ENCODE measurements at regions not wholly inside any gene's neighbourhood (a gene's known extent, or its start where the extent isn't known, plus 50 kb on each side); places are given as distances from the start of the nearest gene placed in this dataset.

DNA sequence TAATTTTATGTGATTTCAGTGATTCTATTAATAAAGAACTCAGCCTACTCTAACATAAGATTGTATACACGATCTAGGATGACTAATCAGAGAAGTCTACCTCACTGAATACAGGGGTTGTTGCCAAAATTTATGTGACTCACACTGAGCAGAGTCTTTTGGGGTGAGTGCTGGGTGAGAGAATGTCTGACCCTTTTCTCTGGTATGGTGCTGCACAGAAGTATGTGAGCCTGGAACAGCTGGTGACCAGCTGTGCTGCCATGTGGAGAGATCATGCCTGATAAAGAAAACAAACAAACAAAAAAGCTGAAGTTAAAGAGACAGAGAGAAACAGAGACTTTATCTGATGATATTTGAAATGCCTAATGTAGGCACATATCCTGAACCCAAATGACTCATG, 618.1 kb upstream of the GRIA3 start:
- TF ChIP-seq, protein P1, sequence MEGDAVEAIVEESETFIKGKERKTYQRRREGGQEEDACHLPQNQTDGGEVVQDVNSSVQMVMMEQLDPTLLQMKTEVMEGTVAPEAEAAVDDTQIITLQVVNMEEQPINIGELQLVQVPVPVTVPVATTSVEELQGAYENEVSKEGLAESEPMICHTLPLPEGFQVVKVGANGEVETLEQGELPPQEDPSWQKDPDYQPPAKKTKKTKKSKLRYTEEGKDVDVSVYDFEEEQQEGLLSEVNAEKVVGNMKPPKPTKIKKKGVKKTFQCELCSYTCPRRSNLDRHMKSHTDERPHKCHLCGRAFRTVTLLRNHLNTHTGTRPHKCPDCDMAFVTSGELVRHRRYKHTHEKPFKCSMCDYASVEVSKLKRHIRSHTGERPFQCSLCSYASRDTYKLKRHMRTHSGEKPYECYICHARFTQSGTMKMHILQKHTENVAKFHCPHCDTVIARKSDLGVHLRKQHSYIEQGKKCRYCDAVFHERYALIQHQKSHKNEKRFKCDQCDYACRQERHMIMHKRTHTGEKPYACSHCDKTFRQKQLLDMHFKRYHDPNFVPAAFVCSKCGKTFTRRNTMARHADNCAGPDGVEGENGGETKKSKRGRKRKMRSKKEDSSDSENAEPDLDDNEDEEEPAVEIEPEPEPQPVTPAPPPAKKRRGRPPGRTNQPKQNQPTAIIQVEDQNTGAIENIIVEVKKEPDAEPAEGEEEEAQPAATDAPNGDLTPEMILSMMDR (IDR thresholded peaks at IDR 0.05; ENCODE audit: poor library complexity), result no peak
- TF ChIP-seq EZH2 (IDR thresholded peaks at IDR 0.05; ENCODE audit: borderline replicate concordance) (no peak), EZH2phosphoT487 (IDR thresholded peaks at IDR 0.05; ENCODE audit: low read depth, severe bottlenecking, unreplicated experiment) (no peak)
- 31% methylated on average over 1 of the region's 1 CpG for WGBS (ENCODE audit: low lambda C conversion rate, missing lambda C conversion rate)
- Histone ChIP-seq H3K36me3 (replicated peaks; ENCODE audit: insufficient read depth, low read depth) (no peaks in the 10 kb centered on the region), H3K4me2 (no peak overlapping the region), H3K4me3 (no peak overlapping the region), H3K4me1 (ENCODE audit: insufficient read depth) (no peaks in the 10 kb centered on the region), H3K9me3 (ENCODE audit: low read depth) (no peaks in the 10 kb centered on the region), H2AFZ (no peak overlapping the region), H3K79me2 (no peaks in the 10 kb centered on the region), H3K27ac (no peak overlapping the region), H3K9me2 (replicated peaks; ENCODE audit: insufficient read depth) (no peaks in the 10 kb centered on the region), H3K27me3 (no peaks in the 10 kb centered on the region), H4K20me1 (ENCODE audit: insufficient read depth, poor library complexity, severe bottlenecking) (no peaks in the 10 kb centered on the region)
- DNase-seq (ENCODE audit: low spot score), result peak; percentile 18

GRCh38 chrX:122566401-122566800, 617.7 kb upstream of the GRIA3 start:
- Histone ChIP-seq H3K4me2 (no peak overlapping the region), H2AFZ (no peak overlapping the region), H3K27me3 (no peaks in the 10 kb centered on the region), H3K4me1 (ENCODE audit: insufficient read depth) (no peaks in the 10 kb centered on the region), H4K20me1 (ENCODE audit: insufficient read depth, poor library complexity, severe bottlenecking) (no peaks in the 10 kb centered on the region), H3K9me2 (replicated peaks; ENCODE audit: insufficient read depth) (no peaks in the 10 kb centered on the region), H3K27ac (no peak overlapping the region), H3K79me2 (no peaks in the 10 kb centered on the region), H3K4me3 (no peak overlapping the region), H3K9me3 (ENCODE audit: low read depth) (no peaks in the 10 kb centered on the region), H3K36me3 (replicated peaks; ENCODE audit: insufficient read depth, low read depth) (no peaks in the 10 kb centered on the region)
- no peak for DNase-seq (ENCODE audit: low spot score)
- TF ChIP-seq EZH2phosphoT487 (IDR thresholded peaks at IDR 0.05; ENCODE audit: low read depth, severe bottlenecking, unreplicated experiment) (no peak), EZH2 (IDR thresholded peaks at IDR 0.05; ENCODE audit: borderline replicate concordance) (no peak)
- TF ChIP-seq, protein P1 (IDR thresholded peaks at IDR 0.05; ENCODE audit: poor library complexity), result no peak

- no peaks in the 10 kb centered on the region for H3K27me3 ChIP-seq
- no peaks in the 10 kb centered on the region for H3K79me2 ChIP-seq
- no peak for DNase-seq (ENCODE audit: low spot score)
- no peak overlapping the region for H3K27ac ChIP-seq
- H3K9me2 ChIP-seq (replicated peaks; ENCODE audit: insufficient read depth), result no peaks in the 10 kb centered on the region
- H3K4me3 ChIP-seq, result no peak overlapping the region
- WGBS (ENCODE audit: low lambda C conversion rate, missing lambda C conversion rate), result 70% methylated on average over 3 of the region's 3 CpGs
- H3K36me3 ChIP-seq (replicated peaks; ENCODE audit: insufficient read depth, low read depth), result no peaks in the 10 kb centered on the region
- H4K20me1 ChIP-seq (ENCODE audit: insufficient read depth, poor library complexity, severe bottlenecking), result no peaks in the 10 kb centered on the region
- H3K4me1 ChIP-seq (ENCODE audit: insufficient read depth), result no peaks in the 10 kb centered on the region
- H3K4me2 ChIP-seq, result no peak overlapping the region
- H3K9me3 ChIP-seq (ENCODE audit: low read depth), result no peaks in the 10 kb centered on the region
- TF ChIP-seq, protein P1 (IDR thresholded peaks at IDR 0.05; ENCODE audit: poor library complexity), result no peak
- TF ChIP-seq EZH2phosphoT487 (IDR thresholded peaks at IDR 0.05; ENCODE audit: low read depth, severe bottlenecking, unreplicated experiment) (no peak), EZH2 (IDR thresholded peaks at IDR 0.05; ENCODE audit: borderline replicate concordance) (no peak)
- no peak overlapping the region for H2AFZ ChIP-seq
Observed at GRCh38 chrX:122567911-122568310, 616.2 kb upstream of the GRIA3 start.

DNA sequence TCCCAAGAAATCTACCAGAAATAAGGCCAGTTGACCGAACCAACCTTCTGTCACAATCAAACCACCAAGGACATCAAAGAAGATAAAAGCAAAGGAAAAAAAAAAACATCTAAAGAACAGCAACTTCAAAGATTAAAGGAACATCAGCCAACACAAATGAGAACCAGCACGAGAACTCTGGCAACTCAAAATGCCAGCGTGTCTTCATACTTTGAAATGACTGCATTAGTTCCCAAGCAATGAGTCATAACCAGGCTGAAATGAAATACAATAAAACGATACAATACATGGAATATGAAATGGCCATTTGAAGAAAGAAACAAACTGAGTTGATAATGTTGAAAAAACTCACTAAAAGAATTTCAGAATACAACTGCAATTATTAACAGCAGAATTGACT, 611.6 kb upstream of the GRIA3 start:
- H3K9me3 ChIP-seq (ENCODE audit: low read depth), result no peaks in the 10 kb centered on the region
- H4K20me1 ChIP-seq (ENCODE audit: insufficient read depth, poor library complexity, severe bottlenecking), result no peaks in the 10 kb centered on the region
- H3K4me1 ChIP-seq (ENCODE audit: insufficient read depth), result no peaks in the 10 kb centered on the region
- H3K79me2 ChIP-seq, result no peaks in the 10 kb centered on the region
- no peaks in the 10 kb centered on the region for H3K9me2 ChIP-seq (replicated peaks; ENCODE audit: insufficient read depth)
- no peak overlapping the region for H2AFZ ChIP-seq
- 79% methylated on average over 4 of the region's 4 CpGs for WGBS (ENCODE audit: low lambda C conversion rate, missing lambda C conversion rate)
- H3K36me3 ChIP-seq (replicated peaks; ENCODE audit: insufficient read depth, low read depth), result no peaks in the 10 kb centered on the region
- no peak overlapping the region for H3K4me3 ChIP-seq
- no peak overlapping the region for H3K27ac ChIP-seq
- TF ChIP-seq EZH2phosphoT487 (IDR thresholded peaks at IDR 0.05; ENCODE audit: low read depth, severe bottlenecking, unreplicated experiment), result no peak
- TF ChIP-seq, protein P1 (IDR thresholded peaks at IDR 0.05; ENCODE audit: poor library complexity), result no peak
- TF ChIP-seq EZH2 (IDR thresholded peaks at IDR 0.05; ENCODE audit: borderline replicate concordance), result no peak
- no peak overlapping the region for H3K4me2 ChIP-seq
- H3K27me3 ChIP-seq, result no peaks in the 10 kb centered on the region
- no peak for DNase-seq (ENCODE audit: low spot score)

Measured in hepatocyte (in vitro differentiated cells).